Panc1 (cell line): ENCODE measurements at regions not wholly inside any gene's neighbourhood (a gene's known extent, or its start where the extent isn't known, plus 50 kb on each side); places are given as distances from the start of the nearest gene placed in this dataset.

ENCODE experiments used
- CTCF ChIP-seq: fragments of 450-650 bp; IDR thresholded peaks from 2 replicates; pipeline ENCODE4 v1.5.1; 2017; ENCODE audit warnings: mild to moderate bottlenecking
- POLR2AphosphoS5 ChIP-seq: IDR thresholded peaks from 2 replicates; pipeline ENCODE4 v1.6.1; 2012; ENCODE audit warnings: mild to moderate bottlenecking, low read depth, low read length, moderate library complexity

GRCh38 chr2:34401186-34401585 lies 802.1 kb upstream of the FAM98A start:
- no peak for TF ChIP-seq CTCF
- no peak for TF ChIP-seq POLR2AphosphoS5
